ENCODE measurements at regions not wholly inside any gene's neighbourhood (a gene's known extent, or its start where the extent isn't known, plus 50 kb on each side); places are given as distances from the start of the nearest gene placed in this dataset.
"Not testable (repeated sequence)": the region's sequence is repeated elsewhere in the genome, so short reads cannot be mapped to it uniquely, and the experiment has no call there.

GRCh38 chr16:46428108-46429061 lies 192.8 kb downstream of the SHCBP1 start:
- TF ChIP-seq CTCF (IDR thresholded peaks at IDR 0.05) (no peak), POLR2A (IDR thresholded peaks at IDR 0.05) (no peak), EP300 (IDR thresholded peaks at IDR 0.05) (no peak)
- H3K36me3 ChIP-seq = no peaks in the 10 kb centered on the region
- DNase-seq = no peak
- WGBS, 3 donors = 19 to 25% (median 20%) methylated on average over 80 to 81 of the region's 81 CpGs
- H3K4me1 ChIP-seq (ENCODE audit: insufficient read depth) = no peaks in the 10 kb centered on the region
- H3K27me3 ChIP-seq = no peaks in the 10 kb centered on the region
- intact Hi-C loops (cut with DNase I) = no loop called here
- H3K27ac ChIP-seq = no peak overlapping the region
- no peak overlapping the region for H3K4me3 ChIP-seq
- peaks cover 0 to 17% of the 10 kb centered on the region in 2 donors for H3K9me3 ChIP-seq

- WGBS, 3 donors = 34 to 46% (median 35%) methylated on average over 48 of the region's 48 CpGs
- intact Hi-C loops (cut with DNase I) = no loop called here
Measured at GRCh38 chr16:46427340-46428107, 193.7 kb downstream of the SHCBP1 start.

GRCh38 chr16:46426336-46426735 lies 194.8 kb downstream of the SHCBP1 start:
- intact Hi-C loops (cut with DNase I) = no loop called here
- no peak for DNase-seq
- no peaks in the 10 kb centered on the region for H3K36me3 ChIP-seq
- WGBS, 3 donors = 57 to 70% (median 65%) methylated on average over 1 of the region's 1 CpG
- no peak overlapping the region for H3K27ac ChIP-seq
- no peak overlapping the region for H3K4me3 ChIP-seq
- H3K27me3 ChIP-seq = no peaks in the 10 kb centered on the region
- H3K4me1 ChIP-seq (ENCODE audit: insufficient read depth) = no peaks in the 10 kb centered on the region
- TF ChIP-seq EP300 (IDR thresholded peaks at IDR 0.05) (no peak), CTCF (IDR thresholded peaks at IDR 0.05) (no peak), POLR2A (IDR thresholded peaks at IDR 0.05) (no peak)
- peaks cover 0 to 17% of the 10 kb centered on the region in 2 donors for H3K9me3 ChIP-seq

More at GRCh38 chr16:46427340-46428107, 193.7 kb downstream of the SHCBP1 start:
- Histone ChIP-seq H3K9me3 (peaks cover 0 to 17% of the 10 kb centered on the region in 2 donors), H3K27me3 (no peaks in the 10 kb centered on the region), H3K4me3 (no peak overlapping the region), H3K27ac (no peak overlapping the region), H3K36me3 (no peaks in the 10 kb centered on the region), H3K4me1 (ENCODE audit: insufficient read depth) (no peaks in the 10 kb centered on the region)
- DNase-seq = no peak
- TF ChIP-seq EP300 (IDR thresholded peaks at IDR 0.05) (no peak), POLR2A (IDR thresholded peaks at IDR 0.05) (no peak), CTCF (IDR thresholded peaks at IDR 0.05) (no peak)

GRCh38 chr16:46404028-46404427 lies 217.2 kb downstream of the SHCBP1 start:
- TF ChIP-seq POLR2A (IDR thresholded peaks at IDR 0.05) (no peak), CTCF (IDR thresholded peaks at IDR 0.05) (no peak), EP300 (IDR thresholded peaks at IDR 0.05) (no peak)
- intact Hi-C loops (cut with DNase I) = no loop called here
- WGBS, 3 donors = 71 to 76% (median 76%) methylated on average over 16 of the region's 16 CpGs
- Histone ChIP-seq H3K4me1 (ENCODE audit: insufficient read depth) (no peaks in the 10 kb centered on the region), H3K27me3 (no peaks in the 10 kb centered on the region), H3K27ac (no peak overlapping the region), H3K9me3 (no peaks in the 10 kb centered on the region), H3K4me3 (no peak overlapping the region), H3K36me3 (no peaks in the 10 kb centered on the region)
- DNase-seq = no peak

- H3K4me1 ChIP-seq (ENCODE audit: insufficient read depth); H3K4me3 ChIP-seq; H3K27ac ChIP-seq; H3K9me3 ChIP-seq; H3K36me3 ChIP-seq; intact Hi-C loops (cut with DNase I); H3K27me3 ChIP-seq: not testable (repeated sequence)
- peak in 1 of 5 donors; percentile 65 for DNase-seq
- 69 to 77% (median 75%) methylated on average over 16 to 18 of the region's 18 CpGs for WGBS, 3 donors
Measured at GRCh38 chr16:46398559-46398958, 222.6 kb downstream of the SHCBP1 start.

GRCh38 chr16:46396883-46397270 lies 224.3 kb downstream of the SHCBP1 start:
- intact Hi-C loops (cut with DNase I); H3K4me3 ChIP-seq; H3K27me3 ChIP-seq; H3K36me3 ChIP-seq; H3K27ac ChIP-seq; H3K9me3 ChIP-seq; H3K4me1 ChIP-seq (ENCODE audit: insufficient read depth); DNase-seq: not testable (repeated sequence)
- 57 to 67% (median 65%) methylated on average over 15 to 18 of the region's 18 CpGs for whole genome bisulfite sequencing, 3 donors
